A673 (cell line): ENCODE measurements at regions not wholly inside any gene's neighbourhood (a gene's known extent, or its start where the extent isn't known, plus 50 kb on each side); places are given as distances from the start of the nearest gene placed in this dataset.

Source experiments
- CTCF ChIP-seq: fragments of 300-800, 200-600 bp; sonication (generic); conservative IDR thresholded peaks from 2 replicates; pipeline ENCODE4 v1.5.1; 2017; ENCODE audit warnings: low read depth, mild to moderate bottlenecking, antibody characterized with exemption, low read length, moderate library complexity, mixed read lengths
- EZH2 ChIP-seq: fragments of 200-600 bp; sonication (generic); IDR thresholded peaks from 2 replicates; pipeline ENCODE4 v1.6.1; 2017; ENCODE audit warnings: borderline replicate concordance, low read depth, mild to moderate bottlenecking, mixed read lengths, antibody characterized with exemption, low read length; ENCODE audit not compliant: poor library complexity, severe bottlenecking

- TF ChIP-seq CTCF, result no peak
- no peak for TF ChIP-seq EZH2
Observed at GRCh38 chr9:34823778-34824177, 113.8 kb upstream of the CCL21 start.
